ENCODE measurements at regions not wholly inside any gene's neighbourhood (a gene's known extent, or its start where the extent isn't known, plus 50 kb on each side); places are given as distances from the start of the nearest gene placed in this dataset. TPM values are rescaled to one million over a fixed set of nuclear protein-coding genes. Genes with fewer than 3 reads are reported as not detected.

- no peak for DNase-seq (ENCODE audit: low read depth in 2 of 3, low spot score in 2 of 3)
These were observed 163.4 kb downstream of the FOXO1 start for GRCh38 chr13:40503011-40503410.

DNA sequence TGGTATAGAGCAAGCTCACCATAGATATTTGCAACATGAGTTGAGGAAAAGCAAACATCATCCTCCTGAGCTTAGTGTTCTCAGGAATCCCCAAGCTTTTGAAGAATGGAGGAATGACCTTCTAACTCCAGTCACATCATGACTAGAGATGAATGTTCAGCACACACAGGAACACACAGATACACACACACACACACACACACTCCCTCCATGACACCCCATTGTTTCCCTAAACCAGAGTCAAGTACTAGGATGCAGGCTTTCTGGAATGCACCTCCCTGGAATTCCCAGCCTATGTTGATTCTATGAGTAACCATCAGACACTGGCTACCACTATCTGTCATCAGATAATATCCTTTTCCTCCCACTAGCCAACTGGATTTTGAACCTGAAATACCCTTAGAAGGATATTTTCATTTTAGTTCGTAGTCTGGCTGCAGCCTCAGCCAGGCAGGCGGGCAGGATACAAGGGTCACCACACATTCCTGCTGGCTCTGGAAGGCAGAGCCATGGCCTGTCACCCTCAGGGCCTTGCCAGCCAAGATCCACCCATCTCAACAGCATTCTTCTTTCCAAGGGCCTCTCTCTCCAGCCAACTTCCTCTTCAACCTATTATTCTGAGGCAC is 162.4 kb downstream of the FOXO1 start:
- DNase-seq (ENCODE audit: low read depth in 2 of 3, low spot score in 2 of 3): no peak

GRCh38 chr13:40504641-40505040 is 161.8 kb downstream of the FOXO1 start:
- DNase-seq (ENCODE audit: low read depth in 2 of 3, low spot score in 2 of 3): no peak

DNA sequence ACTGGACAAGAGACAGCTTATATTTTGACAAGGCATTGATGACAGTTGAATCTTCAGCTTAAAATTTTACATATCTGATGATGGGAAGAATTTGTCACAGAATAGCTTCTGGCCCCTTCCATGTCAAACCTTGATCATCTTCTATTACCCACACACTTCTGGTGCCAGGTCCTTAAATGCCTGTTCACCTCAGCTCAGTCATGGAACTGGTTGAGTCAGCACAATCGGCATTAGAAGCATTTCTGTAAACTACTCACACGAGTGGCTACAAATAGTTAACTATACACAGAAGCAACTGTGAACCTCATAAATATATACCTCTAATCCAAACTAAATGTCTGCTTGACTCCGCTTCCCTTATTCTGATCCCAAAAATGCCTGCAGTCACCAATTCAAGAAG is 161.2 kb downstream of the FOXO1 start:
- no peak for DNase-seq (ENCODE audit: low read depth in 2 of 3, low spot score in 2 of 3)

Small RNA genes in the stretch of these regions (small RNA-seq; reads per million reads assigned to genes)
- gene RF00108: 0.34 reads per million
- gene RNY3P9: not detected
- gene RPL17P51: not detected
